GM18873 (cell line): ENCODE measurements at regions not wholly inside any gene's neighbourhood (a gene's known extent, or its start where the extent isn't known, plus 50 kb on each side); places are given as distances from the start of the nearest gene placed in this dataset.

Source experiments
- ATAC-seq: cut with Tn5 transposase; IDR thresholded peaks from one replicate; pipeline ENCODE4 v1.9.1; 2021; ENCODE audit warnings: mild to moderate bottlenecking, moderate library complexity, moderate number of reproducible peaks; ENCODE audit not compliant: unreplicated experiment, low FRiP score

- ATAC-seq: no peak
Measured at GRCh38 chr2:3071685-3072263, 305.8 kb downstream of the EIPR1 start.

DNA sequence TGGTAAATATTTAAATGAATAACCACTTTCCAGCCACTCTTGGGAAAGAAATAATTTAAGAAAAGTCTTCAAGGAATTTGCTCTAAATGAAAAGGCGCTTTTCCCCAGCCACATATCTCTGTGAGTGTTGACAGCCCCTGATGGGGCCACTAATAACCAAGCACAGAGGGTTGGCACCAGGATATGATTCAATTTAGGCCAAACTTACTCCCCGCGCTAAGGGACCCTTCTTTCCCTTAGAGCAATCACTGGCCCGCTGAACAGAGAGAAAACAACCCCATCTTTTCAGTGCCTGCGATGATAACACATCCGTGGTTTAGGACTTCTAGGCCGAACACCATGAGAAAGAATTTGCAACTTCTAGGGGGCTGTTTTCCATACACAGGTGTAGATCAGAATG lies 310.8 kb downstream of the EIPR1 start:
- ATAC-seq: no peak

DNA sequence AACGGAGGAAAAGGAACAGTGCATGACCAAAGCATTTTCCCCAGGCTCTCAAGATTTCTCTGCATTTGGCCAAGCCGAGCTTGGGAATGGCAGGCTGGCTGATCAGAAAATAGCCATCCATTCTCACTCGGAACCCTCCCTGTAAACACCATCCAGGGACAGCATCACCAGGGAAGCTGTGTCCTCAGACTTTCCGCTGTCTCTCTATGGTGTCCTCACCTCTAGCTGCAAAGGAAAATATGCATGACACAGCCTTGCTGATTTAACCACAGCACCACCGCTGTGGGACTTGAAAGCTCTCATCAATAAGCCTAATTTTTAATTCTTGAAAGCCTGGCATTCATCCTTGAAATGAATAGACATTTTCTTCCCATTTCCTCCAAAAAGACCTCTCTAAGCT lies 311.7 kb downstream of the EIPR1 start:
- ATAC-seq: no peak

- ATAC-seq: no peak
Measured at GRCh38 chr2:3062476-3063260, 314.9 kb downstream of the EIPR1 start.

- no peak for ATAC-seq
Measured at GRCh38 chr2:3060049-3060448, 317.6 kb downstream of the EIPR1 start.

DNA sequence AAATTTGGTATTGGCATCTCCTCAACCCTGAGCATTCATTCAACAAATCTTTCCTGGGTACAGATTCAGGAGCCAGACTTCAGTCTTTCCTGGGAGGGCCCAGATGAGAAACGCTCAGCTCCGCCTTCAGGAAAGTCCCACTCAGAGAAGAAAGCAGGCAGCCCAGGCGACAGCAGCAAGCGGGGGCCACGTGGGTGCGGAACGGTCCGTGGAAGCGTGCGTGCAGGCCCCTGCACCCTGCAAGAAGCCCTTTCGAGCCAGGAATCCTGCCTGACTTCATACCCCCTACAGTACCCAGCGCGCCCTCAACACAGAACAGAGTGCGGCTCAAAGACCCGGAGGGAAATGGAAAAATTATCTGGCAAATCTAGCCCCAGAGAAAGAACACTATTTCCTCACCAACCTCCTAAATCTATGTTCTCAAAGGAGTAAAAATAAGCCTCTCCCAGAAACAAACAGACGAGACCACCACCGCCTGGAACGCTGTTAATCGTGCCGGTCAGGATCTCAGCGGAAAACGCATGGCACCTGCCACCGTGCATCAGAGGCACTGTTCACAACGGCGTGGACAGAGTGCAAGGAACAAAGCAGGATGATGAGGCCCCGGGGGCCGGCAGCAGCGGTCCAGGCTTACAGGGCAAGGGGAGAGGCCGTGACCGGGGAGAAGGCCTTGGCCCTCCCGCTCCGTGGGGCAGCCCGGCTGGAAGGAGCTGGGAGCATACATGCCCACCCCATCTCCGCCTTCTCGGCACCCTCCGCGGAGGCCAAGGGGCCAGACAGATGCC lies 318.3 kb downstream of the EIPR1 start:
- ATAC-seq: no peak

GRCh38 chr2:3054066-3054465 lies 323.6 kb downstream of the EIPR1 start:
- no peak for ATAC-seq

DNA sequence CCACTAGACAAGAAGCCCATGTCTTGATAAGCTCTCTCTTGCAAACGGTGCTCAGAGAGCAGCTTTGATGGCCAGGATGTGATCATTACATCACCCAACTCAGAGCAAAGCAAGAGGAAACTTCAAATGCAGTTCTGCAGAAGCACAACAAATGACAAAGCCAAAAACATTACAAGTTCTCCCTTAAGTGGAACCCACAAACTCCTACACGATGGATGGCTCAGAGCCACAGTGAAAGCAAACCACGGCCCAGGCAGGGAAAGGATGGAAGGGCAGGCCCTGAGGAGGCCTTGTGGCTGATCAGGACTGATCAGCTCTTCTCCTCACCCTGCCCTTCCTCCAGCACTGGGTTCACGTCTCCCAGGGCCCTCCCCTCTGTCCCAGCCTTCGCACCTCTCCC lies 326.4 kb downstream of the EIPR1 start:
- no peak for ATAC-seq

GRCh38 chr2:3046170-3046865 lies 331.3 kb downstream of the EIPR1 start:
- no peak for ATAC-seq

- ATAC-seq: no peak
Measured at GRCh38 chr2:3045318-3045921, 332.2 kb downstream of the EIPR1 start.

- ATAC-seq: no peak
Measured at GRCh38 chr2:3044587-3045317, 332.9 kb downstream of the EIPR1 start.

DNA sequence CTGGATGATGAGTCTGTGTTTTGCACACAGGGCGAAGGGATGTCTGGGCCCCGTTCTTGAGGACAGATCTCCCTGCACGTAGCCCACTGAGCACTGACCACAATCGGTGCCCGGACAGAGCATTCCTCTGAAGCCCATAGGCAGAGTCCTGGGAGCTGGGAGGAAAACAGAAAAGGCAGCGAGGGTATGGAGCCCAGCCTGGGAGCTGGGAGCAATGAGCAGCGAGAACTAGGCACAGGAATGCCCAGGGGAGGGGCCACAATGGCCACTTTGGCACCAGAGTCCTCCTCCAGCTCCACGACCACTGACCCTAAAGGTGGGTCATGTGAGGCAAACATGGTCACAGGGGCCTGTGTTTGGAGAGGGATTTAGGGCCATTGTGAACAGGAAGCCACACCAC lies 333.9 kb downstream of the EIPR1 start:
- ATAC-seq: no peak

DNA sequence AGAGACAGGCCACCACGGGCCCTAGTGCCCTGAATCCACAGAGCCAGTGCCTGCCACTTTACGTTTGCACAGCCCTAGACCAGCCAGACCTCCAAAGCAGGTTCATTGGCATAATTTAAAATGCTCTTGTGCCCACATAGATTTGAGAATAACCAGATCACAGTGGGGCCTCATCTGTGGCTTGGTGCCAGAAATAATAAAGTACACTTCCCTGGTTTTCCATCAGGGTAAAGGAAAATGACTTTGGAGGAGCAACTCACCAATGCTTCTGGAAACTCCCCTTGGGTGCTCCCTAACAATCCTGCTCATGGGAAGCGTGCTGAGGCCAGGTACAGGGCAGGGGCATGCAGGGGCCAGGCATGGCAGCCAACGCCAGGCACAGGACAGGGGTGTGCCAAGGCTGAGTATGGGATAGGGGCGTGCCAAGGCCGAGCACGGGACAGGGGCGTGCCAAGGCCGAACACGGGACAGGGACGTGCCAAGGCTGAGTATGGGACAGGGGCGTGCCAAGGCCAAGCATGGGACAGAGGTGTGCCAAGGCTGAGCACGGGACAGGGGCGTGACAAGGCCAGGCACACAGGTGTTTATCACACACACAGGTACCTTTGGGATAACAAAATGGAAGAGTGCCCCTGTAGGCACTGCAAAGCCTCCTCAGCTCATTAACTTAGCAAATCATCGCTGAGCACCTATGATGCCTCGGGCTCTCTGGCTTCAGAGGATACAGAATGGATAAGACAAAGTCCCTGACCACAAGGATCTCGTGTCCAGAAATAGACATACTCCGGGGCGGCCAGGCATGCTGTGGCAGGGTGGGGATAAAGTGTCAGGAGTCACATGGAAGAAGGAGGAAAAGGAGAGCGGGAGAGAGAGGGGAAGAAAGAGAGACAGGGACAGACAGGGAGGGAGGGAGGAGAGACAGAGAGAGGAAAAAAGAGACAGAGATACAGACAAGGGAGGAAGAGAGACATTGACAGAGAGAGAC lies 334.7 kb downstream of the EIPR1 start:
- ATAC-seq: no peak

DNA sequence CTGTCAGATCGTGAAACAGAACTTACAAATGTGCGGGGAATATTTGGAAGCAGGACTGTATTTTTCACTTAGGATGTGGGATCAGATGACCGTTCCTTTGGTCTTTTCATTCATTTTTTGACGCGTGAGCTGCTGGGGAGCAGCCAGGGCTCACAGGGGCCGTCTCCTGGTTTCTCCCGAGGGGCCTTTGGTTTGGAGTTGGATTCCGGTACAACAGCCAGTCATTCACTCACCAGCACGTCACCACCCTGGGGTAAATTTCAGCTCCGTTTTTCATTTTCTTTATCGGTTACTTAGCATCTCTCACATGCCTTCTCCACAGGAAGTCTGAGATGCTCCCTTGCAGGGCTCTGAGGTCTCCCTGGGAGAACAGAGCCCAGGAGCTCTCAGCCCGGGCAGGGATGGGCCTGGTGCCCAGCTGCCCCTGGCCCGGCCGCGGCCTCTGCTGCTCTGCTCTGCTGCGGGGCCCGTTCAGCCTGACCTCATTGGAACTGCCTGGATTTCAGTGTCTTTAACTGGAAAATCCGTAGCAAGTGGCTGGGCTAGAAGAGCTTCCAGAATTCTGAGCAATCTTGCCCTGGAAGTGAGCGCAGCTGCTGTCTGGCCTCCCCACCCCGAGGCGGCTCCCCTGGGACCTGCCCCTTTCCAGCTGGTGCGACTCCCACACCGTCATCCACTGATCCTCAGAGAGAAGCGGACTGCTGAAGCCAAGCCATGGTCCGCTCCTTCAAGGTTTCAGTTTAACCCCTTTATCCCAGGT lies 335.6 kb downstream of the EIPR1 start:
- no peak for ATAC-seq

GRCh38 chr2:3041246-3041645 lies 336.4 kb downstream of the EIPR1 start:
- ATAC-seq: no peak

DNA sequence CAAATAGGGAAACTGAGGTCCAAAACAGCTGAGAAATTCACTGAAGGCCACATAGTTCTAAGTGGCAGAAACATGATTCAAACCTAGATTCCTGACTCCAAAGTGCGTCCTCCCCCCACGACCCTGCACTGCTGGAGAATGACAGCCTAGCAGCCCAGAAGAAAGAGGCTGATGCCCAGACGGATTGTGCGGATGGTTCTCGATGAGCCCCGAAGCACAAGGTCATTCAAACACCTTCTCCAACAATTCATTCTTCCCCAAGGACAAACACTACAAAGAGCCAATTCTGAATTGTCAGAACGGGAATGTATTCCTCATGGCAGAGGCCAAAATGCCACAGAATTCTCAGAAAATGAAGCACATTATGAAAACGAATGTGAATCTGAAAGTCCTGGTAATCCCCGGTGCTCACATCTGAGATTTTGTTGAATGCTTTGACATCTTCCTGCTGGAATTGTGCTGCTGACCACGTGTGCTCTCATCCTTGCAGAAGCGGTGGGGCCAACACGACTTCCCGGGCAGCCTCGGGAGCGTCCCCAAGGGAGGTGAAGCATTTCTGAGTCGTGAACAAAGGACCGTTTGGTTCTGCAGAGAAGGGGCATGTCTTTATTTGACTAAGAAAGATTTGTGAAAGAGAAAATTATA lies 337.0 kb downstream of the EIPR1 start:
- no peak for ATAC-seq

- no peak for ATAC-seq
Measured at GRCh38 chr2:3040066-3040428, 337.6 kb downstream of the EIPR1 start.
